ENCODE measurements at regions not wholly inside any gene's neighbourhood (a gene's known extent, or its start where the extent isn't known, plus 50 kb on each side); places are given as distances from the start of the nearest gene placed in this dataset.

GRCh38 chr4:159770401-159770800 is 667.5 kb downstream of the RAPGEF2 start:
- H3K27ac Mint-ChIP-seq (ENCODE audit: unreplicated experiment), result no peak overlapping the region
- no peak overlapping the region for H3K4me3 Mint-ChIP-seq
- TF ChIP-seq CTCF (conservative IDR thresholded peaks at IDR 0.05), result no peak
- H3K36me3 Mint-ChIP-seq (ENCODE audit: low read depth), result no peaks in the 10 kb centered on the region
- H3K4me1 Mint-ChIP-seq, result no peaks in the 10 kb centered on the region
- no peaks in the 10 kb centered on the region for H3K9me3 Mint-ChIP-seq
- H3K27me3 Mint-ChIP-seq (ENCODE audit: low read depth), result no peaks in the 10 kb centered on the region
- DNase-seq (ENCODE audit: low read depth, low spot score), result no peak

GRCh38 chr4:159770969-159771368 is 668.1 kb downstream of the RAPGEF2 start:
- Mint-ChIP-seq H3K36me3 (ENCODE audit: low read depth) (no peaks in the 10 kb centered on the region), H3K4me3 (no peak overlapping the region), H3K9me3 (no peaks in the 10 kb centered on the region), H3K27ac (ENCODE audit: unreplicated experiment) (no peak overlapping the region), H3K4me1 (no peaks in the 10 kb centered on the region), H3K27me3 (ENCODE audit: low read depth) (no peaks in the 10 kb centered on the region)
- TF ChIP-seq CTCF (conservative IDR thresholded peaks at IDR 0.05), result no peak
- DNase-seq (ENCODE audit: low read depth, low spot score), result no peak

- no peak overlapping the region for H3K27ac Mint-ChIP-seq (ENCODE audit: unreplicated experiment)
- H3K4me3 Mint-ChIP-seq, result no peak overlapping the region
- H3K4me1 Mint-ChIP-seq, result no peaks in the 10 kb centered on the region
- no peaks in the 10 kb centered on the region for H3K9me3 Mint-ChIP-seq
- no peak for TF ChIP-seq CTCF (conservative IDR thresholded peaks at IDR 0.05)
- H3K27me3 Mint-ChIP-seq (ENCODE audit: low read depth), result no peaks in the 10 kb centered on the region
- H3K36me3 Mint-ChIP-seq (ENCODE audit: low read depth), result no peaks in the 10 kb centered on the region
- no peak for DNase-seq (ENCODE audit: low read depth, low spot score)
Measured at GRCh38 chr4:159776961-159777360, 674.1 kb downstream of the RAPGEF2 start.

GRCh38 chr4:159777689-159778088 is 674.8 kb downstream of the RAPGEF2 start:
- H3K9me3 Mint-ChIP-seq, result no peaks in the 10 kb centered on the region
- no peaks in the 10 kb centered on the region for H3K27me3 Mint-ChIP-seq (ENCODE audit: low read depth)
- H3K4me1 Mint-ChIP-seq, result no peaks in the 10 kb centered on the region
- H3K36me3 Mint-ChIP-seq (ENCODE audit: low read depth), result no peaks in the 10 kb centered on the region
- H3K4me3 Mint-ChIP-seq, result no peak overlapping the region
- no peak for DNase-seq (ENCODE audit: low read depth, low spot score)
- no peak overlapping the region for H3K27ac Mint-ChIP-seq (ENCODE audit: unreplicated experiment)
- TF ChIP-seq CTCF (conservative IDR thresholded peaks at IDR 0.05), result no peak

- H3K27ac Mint-ChIP-seq (ENCODE audit: unreplicated experiment), result no peak overlapping the region
- no peaks in the 10 kb centered on the region for H3K36me3 Mint-ChIP-seq (ENCODE audit: low read depth)
- H3K4me1 Mint-ChIP-seq, result no peaks in the 10 kb centered on the region
- DNase-seq (ENCODE audit: low read depth, low spot score), result no peak
- no peak for TF ChIP-seq CTCF (conservative IDR thresholded peaks at IDR 0.05)
- no peaks in the 10 kb centered on the region for H3K9me3 Mint-ChIP-seq
- H3K4me3 Mint-ChIP-seq, result no peak overlapping the region
- H3K27me3 Mint-ChIP-seq (ENCODE audit: low read depth), result no peaks in the 10 kb centered on the region
Measured at GRCh38 chr4:159778298-159778697, 675.4 kb downstream of the RAPGEF2 start.

- Mint-ChIP-seq H3K27me3 (ENCODE audit: low read depth) (no peaks in the 10 kb centered on the region), H3K27ac (ENCODE audit: unreplicated experiment) (no peak overlapping the region), H3K4me3 (no peak overlapping the region), H3K36me3 (ENCODE audit: low read depth) (no peaks in the 10 kb centered on the region), H3K4me1 (no peaks in the 10 kb centered on the region), H3K9me3 (no peaks in the 10 kb centered on the region)
- DNase-seq (ENCODE audit: low read depth, low spot score), result no peak
- no peak for TF ChIP-seq CTCF (conservative IDR thresholded peaks at IDR 0.05)
Measured at GRCh38 chr4:159779716-159780115, 676.8 kb downstream of the RAPGEF2 start.

Measured in neural crest cell (in vitro differentiated cells).